Fibroblast of the conjunctiva (primary cell): ENCODE measurements at regions not wholly inside any gene's neighbourhood (a gene's known extent, or its start where the extent isn't known, plus 50 kb on each side); places are given as distances from the start of the nearest gene placed in this dataset.
"Not testable (repeated sequence)": the region's sequence is repeated elsewhere in the genome, so short reads cannot be mapped to it uniquely, and the experiment has no call there.

Experiments used
- DNase-seq: peaks from one replicate; pipeline ENCODE4 v3.0.0-alpha.2; 2010; ENCODE audit warnings: low read depth

DNA sequence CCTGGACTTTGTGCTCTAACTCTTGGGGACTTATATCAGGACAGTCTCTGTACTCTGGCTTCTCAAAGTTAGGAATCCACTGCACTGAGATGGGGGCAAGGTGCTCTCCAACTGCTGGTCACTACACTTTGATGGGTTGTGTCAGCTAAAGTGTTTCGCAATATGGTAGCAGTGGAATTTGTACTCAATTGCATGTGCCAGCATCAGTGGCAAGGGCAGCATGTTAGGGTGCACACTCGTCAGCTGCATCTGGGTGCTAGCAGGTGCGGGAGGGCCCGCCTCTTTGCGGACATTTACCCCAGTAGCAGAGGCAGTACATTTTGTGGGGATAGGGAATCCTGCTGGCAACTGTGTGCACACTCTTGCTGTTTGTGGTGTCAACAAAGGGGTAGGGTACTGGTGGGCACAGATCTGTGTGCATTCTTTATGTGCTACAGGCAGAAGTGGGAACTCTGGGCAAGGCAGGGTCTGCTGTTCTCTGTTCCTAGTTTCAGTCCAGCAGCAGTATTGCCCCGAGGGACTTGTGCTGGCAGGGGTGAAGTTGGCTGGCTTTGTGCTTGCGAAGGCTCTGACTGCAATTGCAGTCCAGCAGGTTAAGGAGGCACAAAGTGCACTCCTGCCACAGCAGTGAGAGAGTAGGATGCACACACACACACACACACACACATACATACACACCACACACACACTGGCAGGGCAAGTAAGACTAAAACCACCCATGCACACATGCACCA is 924.8 kb upstream of the CDH9 start:
- DNase-seq, result no peak

DNA sequence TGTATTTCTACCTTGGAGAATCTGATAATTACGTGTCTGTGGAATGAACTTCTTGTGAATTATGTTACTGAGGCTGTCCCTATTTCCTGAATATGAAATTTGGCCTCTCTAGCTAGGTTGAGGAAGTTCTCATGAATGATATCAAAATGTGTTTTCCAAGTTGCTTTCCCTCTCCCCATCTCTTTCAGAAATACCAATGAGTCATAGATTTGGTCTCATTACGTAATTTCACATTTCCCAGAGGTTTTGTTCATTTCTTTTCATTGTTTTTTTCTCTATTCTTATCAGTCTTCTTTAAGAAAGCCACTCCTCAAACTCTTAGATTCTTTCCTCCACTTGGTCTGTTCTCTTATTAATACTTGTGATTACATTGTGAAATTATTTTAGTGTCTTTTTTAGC is 923.8 kb upstream of the CDH9 start:
- DNase-seq, result no peak

DNA sequence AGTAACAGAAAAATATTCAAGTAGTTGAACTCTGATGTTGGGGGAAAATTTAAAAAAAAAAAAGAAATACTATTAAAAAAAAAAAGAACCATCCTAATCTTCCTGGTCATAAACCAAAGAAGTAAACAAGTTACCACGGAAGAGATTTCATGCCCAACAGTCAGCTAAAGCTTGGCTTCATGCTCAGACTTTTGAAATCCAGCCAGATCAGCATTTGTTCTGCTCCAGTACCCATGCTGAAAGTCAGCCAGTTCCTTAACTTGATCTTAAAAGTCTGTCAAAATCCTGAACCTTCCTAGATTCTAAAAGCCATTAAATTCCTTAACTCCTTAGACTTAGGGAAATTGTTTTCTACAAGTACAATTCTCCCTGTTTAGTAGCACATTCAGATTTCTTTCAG is 908.7 kb upstream of the CDH9 start:
- no peak for DNase-seq

DNA sequence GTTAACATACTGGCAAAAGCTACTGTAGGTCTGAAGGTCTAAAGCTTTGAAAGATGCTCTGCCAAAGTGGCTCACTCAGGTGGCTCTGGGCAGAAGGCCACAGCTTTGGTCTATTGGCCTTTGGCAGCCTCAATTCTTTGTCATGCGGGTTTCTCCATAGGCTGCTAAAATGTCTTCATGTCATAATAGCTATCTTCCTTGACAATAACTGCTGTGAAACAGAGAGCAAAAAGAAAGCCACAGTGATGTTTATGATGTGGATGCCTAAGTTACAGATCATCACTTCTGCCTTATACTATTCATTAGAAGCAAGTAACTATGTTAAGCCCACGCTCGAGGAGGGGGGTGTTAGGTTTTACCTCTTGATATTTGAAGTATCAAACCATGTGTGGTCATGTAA is 906.1 kb upstream of the CDH9 start:
- no peak for DNase-seq

DNA sequence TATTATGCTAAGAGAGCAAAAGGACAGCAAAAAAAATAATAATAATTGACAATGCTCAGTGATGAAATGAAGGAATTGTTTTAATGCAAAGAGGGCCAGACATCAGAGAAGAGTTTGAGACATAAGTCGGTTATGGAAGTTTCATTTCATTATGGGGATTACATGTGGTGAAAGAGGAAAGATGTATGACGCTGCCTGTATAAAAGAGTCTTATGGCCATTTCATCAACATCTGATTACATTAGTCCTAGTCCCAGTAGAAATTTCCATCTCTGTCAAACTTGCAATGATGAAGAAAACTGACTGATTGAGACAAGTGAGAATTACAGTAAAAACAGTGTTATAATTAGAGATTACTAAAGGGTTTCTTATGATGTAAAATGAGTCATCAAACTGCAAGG is 900.6 kb upstream of the CDH9 start:
- DNase-seq, result no peak

DNA sequence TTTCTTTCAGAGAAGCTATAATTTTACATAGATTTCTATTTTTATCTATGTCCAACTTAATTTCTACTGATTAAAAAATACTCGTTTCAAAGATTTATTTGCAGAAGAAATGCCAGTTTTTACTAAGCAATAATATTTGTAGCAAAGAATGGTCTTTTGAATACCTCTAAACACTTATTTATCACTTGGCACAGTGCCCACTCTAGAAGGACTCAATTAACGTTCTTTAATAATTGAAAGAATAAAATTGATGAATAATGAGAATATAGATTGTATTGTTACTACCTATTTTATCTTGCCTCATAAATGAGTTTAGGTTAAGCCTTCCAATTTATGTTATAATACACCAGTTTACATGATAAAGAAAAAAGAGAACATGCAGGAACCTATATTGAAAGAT is 889.7 kb upstream of the CDH9 start:
- DNase-seq, result no peak

DNA sequence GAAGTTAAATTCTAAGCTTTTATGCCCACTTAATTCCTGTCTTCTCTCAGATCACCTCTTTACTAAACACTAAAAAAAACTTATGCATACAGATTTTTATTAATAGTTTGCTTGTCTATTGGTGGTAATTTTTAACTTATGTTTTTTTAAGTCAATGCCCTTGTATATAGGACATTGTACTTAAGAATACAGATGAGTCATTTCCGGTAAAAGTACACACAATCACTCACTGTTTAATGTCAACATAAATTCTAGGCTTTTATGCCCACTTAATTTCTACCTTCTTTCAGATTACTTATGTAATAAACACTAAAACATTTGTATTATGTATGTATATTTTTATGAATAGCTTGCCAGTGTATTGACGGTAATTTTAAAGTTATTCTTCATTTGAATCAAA is 872.8 kb upstream of the CDH9 start:
- DNase-seq, result no peak

DNA sequence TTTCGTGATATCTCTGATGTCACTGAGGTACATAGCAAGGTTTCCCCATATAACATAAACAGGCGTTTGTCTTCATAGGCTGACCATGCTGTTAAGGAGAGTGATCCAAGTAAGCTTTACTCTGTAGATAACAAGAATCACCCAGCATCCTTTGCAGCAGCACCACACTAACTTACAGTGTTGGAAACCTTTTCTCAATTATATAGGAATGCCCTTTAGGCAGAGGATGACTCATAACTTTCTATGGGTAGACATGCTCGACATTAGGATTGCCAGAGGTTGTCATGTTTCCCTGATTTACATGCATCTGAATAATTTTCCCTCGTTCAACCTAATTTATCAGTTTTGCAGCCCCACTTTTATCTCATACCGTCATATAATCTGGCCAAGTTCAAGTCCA is 870.0 kb upstream of the CDH9 start:
- DNase-seq, result no peak

DNA sequence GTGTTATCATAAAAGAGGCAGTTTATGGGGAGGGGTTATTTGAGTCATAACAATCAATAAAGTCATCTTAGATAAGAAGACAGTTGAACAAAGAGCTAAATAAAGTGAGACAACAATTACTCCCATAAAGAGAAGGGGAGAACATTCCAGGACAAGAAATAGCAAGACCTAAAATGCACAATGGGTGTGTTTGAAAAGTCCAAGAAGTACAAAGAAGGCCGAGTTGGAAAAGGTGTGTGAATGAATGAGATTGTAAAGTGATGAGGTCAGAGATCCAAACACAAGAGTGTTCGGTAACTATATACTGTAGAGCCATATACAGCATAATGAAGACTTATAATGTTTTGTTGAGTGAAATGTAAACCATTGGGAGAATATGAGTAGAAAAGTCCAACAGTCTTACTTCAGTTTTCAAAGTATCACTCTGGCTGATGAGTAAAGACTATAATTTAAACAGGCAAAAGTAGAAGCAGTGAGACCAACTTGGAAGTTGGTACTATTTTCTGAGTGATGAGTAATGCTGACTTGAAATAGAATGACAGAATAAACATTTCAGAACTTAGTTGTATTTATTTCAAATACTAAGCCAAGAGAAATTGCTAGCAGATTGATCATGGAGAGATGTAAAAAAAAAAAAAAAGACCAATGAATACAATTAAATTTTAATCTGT is 868.7 kb upstream of the CDH9 start:
- no peak for DNase-seq

DNA sequence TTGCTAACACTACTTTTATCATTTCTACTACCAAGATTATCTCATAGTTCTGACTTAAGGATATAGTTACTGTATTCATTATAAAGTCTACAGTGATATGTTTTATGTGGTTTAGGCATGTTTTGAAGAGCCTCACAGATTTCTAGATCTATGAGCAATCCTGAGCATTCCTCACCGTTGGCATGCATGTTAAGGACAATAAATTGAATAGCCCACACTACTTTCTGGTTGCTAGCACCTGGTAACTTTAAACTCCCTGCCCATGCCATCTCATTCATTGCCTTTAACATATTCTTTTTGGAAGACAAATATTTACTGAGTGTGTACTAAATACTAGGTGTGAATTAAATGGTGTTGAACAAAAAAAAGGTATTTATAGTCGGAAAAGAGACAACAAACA is 868.1 kb upstream of the CDH9 start:
- DNase-seq, result no peak

DNA sequence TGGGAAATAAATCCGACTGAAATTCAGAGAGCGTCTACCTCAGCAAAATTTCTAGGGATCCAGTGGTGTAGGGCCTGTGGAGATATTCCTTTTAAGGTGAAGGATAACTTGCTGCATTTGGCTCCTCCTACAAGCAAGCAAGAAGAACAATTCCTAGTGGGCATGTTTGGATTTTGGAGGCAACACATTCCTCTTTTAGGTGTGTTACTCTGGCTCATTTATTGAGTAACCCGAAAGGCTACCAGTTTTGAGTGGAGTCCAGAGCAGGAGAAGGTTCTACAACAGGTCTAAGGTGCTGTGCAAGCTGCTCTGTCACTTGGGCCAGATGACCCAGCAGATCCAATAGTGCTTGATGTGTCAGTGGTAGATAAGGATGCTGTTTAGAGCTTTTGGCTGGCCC is 862.4 kb upstream of the CDH9 start:
- no peak for DNase-seq

DNA sequence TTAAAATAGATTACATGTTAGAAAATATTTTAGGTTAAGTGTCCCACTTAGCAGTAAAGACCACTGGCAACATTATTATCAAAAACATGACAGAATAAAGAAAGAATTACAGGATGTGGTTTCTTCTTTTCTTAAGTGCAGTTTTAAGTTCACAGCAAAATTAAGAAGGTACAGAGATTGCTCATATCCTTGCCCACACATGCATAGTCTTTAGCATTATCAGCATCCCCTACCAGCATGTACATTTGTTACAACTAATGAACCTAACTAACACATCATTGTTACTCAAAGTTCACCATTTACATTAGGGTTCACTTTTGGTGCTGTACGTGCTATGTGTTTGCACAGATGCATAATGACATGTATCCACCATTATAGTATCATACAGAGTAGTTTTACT is 837.7 kb upstream of the CDH9 start:
- DNase-seq, result no peak

DNA sequence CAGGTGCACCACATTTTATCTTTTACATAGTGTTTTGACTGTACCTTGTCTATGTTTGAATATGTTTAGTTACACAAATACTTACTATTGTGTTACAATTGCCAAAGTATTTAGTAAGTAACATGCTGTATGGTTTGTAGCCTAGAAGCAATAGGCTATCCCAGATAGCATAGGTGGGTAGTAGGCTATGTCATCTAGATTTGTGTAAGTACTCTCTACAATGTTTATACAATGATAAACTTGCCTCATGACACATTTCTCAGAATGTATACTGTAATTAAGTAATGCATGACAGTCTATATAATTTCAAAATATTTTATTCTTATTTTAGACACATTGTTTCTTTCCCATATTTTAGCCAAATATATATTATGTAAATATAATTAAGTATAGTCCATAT is 836.8 kb upstream of the CDH9 start:
- no peak for DNase-seq

DNA sequence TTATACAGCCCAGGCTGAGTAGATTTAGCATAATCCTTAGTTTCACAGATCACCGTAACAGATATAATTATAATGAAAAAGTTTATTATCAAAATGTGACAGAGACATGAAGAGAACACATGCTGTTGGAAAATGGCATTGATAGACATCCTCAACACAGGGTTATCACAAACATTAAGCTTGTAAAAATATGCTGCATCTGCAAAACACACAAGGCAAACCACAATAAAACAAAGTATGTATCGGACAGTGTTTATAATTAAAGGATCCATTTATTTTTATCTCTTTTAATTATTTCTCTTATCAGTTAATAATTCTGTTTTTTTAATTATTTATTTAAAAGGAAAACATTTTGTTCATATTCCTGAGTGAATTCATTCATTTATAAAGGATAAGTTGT is 829.9 kb upstream of the CDH9 start:
- DNase-seq, result no peak

DNA sequence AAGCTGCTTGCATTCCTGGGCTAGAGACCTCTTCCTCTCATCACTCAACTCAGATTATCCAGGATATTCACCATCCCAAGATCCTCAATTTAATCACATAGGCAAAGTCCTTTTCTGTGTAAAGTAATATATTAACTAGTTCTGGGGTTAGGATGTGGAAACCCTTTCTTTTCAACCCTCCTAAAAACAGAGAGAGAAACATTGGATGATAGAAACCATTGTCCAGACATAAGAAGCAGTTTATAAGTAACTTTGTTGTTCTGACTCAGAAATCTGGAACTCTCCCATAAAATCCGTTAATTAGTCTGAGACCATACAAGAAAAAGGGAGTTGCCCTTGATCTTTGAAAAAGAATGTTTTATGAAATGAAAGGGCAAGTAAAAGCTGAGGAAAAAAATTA is 817.1 kb upstream of the CDH9 start:
- no peak for DNase-seq

DNA sequence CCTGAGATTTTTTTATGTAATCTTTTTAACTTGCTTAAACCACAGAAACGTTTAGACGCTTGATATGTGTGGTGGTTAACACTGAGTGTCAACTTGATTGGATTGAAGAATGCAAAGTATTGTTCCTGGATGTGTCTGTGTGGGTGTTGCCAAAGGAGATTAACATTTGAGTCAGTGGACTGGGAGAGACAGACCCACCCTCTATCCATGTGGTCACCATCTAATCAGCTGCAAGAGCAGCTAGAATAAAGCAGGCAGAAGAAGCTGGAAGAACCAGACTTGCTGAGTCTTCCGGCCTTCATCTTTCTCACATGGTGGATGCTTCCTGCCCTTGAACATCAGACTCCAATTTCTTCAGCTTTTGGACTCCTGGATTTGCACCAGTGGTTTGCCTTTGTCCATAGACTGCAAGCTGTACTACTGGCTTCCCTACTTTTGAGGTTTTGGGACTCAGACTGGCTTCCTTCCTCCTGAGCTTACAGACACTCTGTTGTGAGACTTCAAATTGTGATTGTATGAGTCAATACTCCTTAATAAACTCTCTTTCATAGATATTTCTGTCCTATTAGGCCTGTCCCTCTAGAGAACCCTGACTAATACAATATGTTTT is 816.0 kb upstream of the CDH9 start:
- DNase-seq, result no peak

DNA sequence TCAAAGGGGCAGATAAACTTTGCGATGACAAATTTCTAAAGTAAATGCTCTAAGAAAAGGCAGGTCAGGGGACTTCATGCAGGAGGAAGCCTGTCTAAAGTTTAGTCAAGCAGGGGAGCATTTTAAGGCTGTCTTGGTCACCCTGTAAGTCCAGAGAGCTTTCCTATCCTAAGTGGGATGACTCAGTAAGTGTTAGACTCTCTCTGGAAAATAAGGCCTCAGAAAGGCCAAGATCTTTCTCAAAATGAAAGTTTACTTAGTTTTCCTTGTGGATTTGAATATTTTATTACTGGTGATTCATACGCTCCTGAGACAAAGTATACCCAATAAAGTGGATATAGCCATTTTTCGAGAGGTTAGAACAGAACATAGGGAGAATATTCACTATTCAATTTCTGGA is 806.9 kb upstream of the CDH9 start:
- DNase-seq, result no peak

DNA sequence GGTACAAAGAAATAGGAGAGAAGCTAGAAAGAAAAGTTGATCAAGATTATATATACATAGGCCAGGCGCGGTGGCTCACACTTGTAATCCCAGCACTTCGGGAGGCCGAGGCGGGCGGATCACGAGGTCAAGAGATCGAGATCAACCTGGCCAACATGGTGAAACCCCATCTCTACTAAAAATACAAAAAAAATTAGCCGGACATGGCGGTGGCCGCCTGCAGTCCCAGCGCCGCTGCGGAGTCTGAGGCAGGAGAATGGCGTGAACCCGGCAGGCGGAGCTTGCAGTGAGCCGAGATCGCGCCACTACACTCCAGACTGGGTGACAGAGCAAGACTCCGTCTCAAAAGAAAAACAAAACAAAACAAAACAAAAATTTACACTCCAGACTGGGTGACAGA is 798.3 kb upstream of the CDH9 start:
- not testable (repeated sequence) for DNase-seq

DNA sequence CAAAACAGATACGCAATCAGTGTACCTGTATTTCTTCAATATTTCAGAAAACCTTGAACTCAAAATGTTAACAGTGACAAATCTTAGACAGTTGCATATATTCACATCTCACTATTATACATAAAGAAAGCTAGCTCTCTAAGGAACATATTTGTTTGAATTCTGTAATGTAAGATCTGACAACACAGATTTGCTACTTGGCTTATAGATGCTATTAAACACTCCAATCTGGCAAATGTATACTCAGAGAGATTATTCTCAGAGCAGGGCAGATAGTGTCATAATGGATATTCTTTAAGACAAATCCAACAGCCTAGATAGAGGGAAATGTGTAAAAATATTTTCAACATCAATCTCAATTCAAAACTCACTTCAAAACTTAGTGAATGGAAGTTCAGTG is 794.5 kb upstream of the CDH9 start:
- DNase-seq, result no peak

DNA sequence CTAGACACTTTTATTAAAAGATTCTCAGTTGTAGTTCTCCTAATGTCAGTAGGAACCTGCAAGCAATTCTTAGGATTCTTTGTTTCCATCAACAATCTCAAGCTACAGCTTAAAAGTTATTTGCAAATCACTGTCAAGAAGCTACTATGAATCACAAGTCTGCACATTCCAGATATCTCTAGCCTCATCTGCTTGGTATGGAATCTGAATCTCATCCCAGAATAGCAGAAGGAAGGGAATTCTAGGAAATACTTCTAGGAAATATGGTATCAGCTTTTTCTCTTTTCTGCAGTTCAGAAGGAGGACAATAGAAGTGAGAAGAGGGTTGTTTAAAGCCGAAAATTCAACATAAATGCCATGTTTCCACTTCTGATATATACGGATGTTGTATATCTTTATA is 792.2 kb upstream of the CDH9 start:
- DNase-seq, result no peak

DNA sequence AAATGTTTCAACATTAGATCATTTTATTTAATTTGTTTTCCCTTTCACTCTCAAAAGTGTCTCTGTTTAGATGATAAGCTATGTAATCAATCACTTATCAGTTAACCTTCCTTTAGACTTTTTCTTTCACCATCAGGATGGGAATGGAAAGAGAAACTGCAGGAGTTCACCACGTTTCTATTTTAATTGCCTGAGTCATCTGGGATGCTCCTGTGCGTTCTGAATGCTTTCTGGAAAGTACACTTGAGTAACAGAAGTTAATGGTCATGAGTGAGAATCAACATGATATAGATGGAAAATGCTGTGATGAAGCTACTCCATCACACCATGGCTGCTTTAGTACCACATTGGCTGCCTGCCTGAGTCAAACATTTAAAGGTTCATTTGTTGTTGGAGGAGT is 783.3 kb upstream of the CDH9 start:
- no peak for DNase-seq

DNA sequence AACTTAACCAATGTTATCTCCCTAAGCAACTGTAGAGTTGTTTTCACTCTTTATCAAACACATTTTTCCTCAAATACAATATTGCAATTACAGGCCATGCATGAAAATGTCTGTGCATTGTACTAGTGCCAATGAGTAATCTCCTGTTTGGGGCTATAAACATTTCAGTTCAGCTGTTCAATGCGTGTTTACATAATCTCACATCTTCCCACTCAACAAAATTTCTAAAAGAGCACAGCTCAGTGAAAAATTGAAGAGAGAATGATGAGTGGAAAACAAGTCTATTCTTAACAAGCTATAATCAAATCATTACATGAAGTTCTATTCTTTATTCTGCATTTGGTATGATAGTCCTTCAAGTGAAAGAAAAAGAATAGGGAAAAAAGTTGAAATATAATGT is 780.5 kb upstream of the CDH9 start:
- no peak for DNase-seq

DNA sequence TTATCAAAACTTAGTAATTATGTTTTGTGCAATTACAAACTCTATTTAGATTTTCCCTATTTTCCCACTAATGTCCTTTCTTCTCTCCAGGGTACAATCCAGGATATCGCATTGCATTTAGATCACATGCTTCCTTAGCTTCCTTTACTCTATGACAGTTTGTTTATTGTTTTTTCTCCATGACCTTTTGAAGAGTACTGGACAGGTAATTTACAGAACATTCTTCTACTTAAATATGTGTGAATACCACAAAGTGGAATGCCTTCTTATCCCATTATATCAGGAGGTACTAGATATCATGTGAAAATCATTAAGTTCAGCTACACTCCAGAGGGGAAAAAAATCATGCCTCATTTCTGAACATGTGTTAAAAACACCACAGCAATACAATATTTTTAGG is 776.6 kb upstream of the CDH9 start:
- DNase-seq, result no peak

DNA sequence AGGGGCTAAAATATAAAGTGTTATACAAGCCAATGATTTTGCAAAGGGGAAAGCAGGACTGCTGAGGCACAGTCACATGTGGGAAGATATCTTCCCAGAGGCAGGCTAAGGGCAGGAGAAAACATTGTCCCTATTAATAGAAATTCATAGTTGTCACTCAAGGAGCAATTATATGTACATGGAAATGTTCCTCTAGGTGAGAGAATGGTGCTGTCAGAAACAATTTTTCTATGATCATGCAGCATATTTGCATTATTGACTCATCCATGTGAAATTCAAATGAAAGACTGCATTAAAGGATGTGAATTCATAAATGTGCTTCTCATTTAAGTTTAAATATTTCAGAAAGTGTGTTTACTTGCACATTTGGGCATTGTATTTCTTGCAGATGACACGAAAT is 775.9 kb upstream of the CDH9 start:
- DNase-seq, result no peak
